CMK (cell line): ENCODE measurements at regions not wholly inside any gene's neighbourhood (a gene's known extent, or its start where the extent isn't known, plus 50 kb on each side); places are given as distances from the start of the nearest gene placed in this dataset.

Experiments
- DNase-seq: peaks from one replicate; pipeline ENCODE4 v3.0.0-alpha.2; 2010; ENCODE audit warnings: low read depth

- no peak for DNase-seq
Observed at GRCh38 chr10:10960534-10960933, 57.1 kb upstream of the CELF2 start.

DNA sequence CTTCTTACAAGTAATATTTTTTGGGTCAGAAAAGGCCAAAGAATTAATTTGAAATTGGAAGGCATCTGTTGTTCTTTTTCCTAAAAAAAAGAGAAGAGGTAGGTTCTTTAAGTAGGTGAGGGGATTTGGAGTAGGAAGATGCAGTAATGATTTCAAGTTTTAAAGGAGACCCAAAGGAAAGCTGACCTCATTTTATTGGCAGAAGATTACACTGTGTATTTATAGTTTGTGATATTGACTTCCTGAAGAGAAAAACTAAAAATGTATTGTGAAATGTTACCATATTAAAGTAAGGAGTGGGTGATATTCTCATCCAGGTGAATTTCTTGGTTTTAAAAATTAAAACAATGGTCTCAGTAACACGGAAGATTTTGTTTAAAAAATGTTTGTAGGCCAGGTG lies 56.6 kb upstream of the CELF2 start:
- no peak for DNase-seq

- no peak for DNase-seq
Observed at GRCh38 chr10:10967029-10967428, 50.6 kb upstream of the CELF2 start.

DNA sequence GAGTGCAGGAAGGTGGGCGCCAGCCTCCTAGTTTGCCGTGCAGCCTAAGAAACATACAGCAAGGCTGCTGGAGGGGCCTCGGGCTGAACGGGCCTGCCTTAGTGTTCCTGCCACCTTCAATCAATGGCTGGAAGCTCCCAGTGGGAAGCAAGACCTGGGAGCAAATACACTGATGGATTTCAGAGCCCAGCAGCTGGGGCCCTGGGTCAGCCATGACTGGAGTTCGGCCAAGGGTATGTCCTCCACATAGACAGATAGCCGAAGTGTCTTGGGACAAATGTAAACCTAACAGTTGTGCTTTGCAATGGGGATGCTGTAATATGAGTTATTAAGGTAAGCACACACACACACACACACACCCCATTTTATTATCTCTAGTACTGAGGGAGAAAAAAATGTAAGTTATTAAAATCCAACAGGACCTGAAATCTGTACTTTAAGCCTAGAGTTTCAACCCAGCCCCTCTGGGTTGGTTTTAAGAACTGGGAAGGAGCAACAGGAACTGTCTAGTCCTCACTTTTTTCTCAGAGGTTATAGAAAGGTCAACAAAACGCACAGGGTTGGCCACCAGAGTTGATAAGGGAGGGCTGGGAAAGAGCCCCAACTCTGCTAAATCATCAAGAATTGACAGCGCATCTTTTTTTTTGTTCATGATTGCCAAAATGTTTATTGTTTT lies 50.0 kb upstream of the CELF2 start:
- DNase-seq, result no peak
